ENCODE measurements at regions not wholly inside any gene's neighbourhood (a gene's known extent, or its start where the extent isn't known, plus 50 kb on each side); places are given as distances from the start of the nearest gene placed in this dataset.
"Not testable (repeated sequence)": the region's sequence is repeated elsewhere in the genome, so short reads cannot be mapped to it uniquely, and the experiment has no call there.

- Histone ChIP-seq H3K4me1 (no peaks in the 10 kb centered on the region), H3K4me3 (no peak overlapping the region), H3K27me3 (no peaks in the 10 kb centered on the region), H3K9me3 (no peaks in the 10 kb centered on the region), H3K27ac (no peak overlapping the region), H3K36me3 (no peaks in the 10 kb centered on the region)
- no peak for TF ChIP-seq CTCF (IDR thresholded peaks at IDR 0.05)
- no peak for DNase-seq (ENCODE audit: low spot score)
These were observed 880.5 kb upstream of the GOT2 start for GRCh38 chr16:59614466-59615240.

GRCh38 chr16:59612910-59613620 lies 878.9 kb upstream of the GOT2 start:
- not testable (repeated sequence) for H3K27me3 ChIP-seq; H3K36me3 ChIP-seq; H3K9me3 ChIP-seq; H3K4me3 ChIP-seq; DNase-seq (ENCODE audit: low spot score); H3K4me1 ChIP-seq; H3K27ac ChIP-seq

- no peaks in the 10 kb centered on the region for H3K4me1 ChIP-seq
- no peak overlapping the region for H3K27ac ChIP-seq
- H3K27me3 ChIP-seq, result no peaks in the 10 kb centered on the region
- no peak overlapping the region for H3K4me3 ChIP-seq
- TF ChIP-seq CTCF (IDR thresholded peaks at IDR 0.05), result no peak
- DNase-seq (ENCODE audit: low spot score), result no peak
- no peaks in the 10 kb centered on the region for H3K9me3 ChIP-seq
- H3K36me3 ChIP-seq, result no peaks in the 10 kb centered on the region
These were observed 878.0 kb upstream of the GOT2 start for GRCh38 chr16:59612094-59612493.

- Histone ChIP-seq H3K36me3 (no peaks in the 10 kb centered on the region), H3K9me3 (no peaks in the 10 kb centered on the region), H3K27ac (no peak overlapping the region), H3K4me3 (no peak overlapping the region), H3K27me3 (no peaks in the 10 kb centered on the region), H3K4me1 (no peaks in the 10 kb centered on the region)
- no peak for DNase-seq (ENCODE audit: low spot score)
- no peak for TF ChIP-seq CTCF (IDR thresholded peaks at IDR 0.05)
These were observed 877.4 kb upstream of the GOT2 start for GRCh38 chr16:59611556-59611955.

- no peak overlapping the region for H3K27ac ChIP-seq
- H3K9me3 ChIP-seq, result no peaks in the 10 kb centered on the region
- no peaks in the 10 kb centered on the region for H3K27me3 ChIP-seq
- no peak for DNase-seq (ENCODE audit: low spot score)
- no peaks in the 10 kb centered on the region for H3K36me3 ChIP-seq
- H3K4me3 ChIP-seq, result no peak overlapping the region
- TF ChIP-seq CTCF (IDR thresholded peaks at IDR 0.05), result no peak
- H3K4me1 ChIP-seq, result no peaks in the 10 kb centered on the region
These were observed 871.6 kb upstream of the GOT2 start for GRCh38 chr16:59605706-59606105.

- H3K4me3 ChIP-seq, result no peak overlapping the region
These were observed 870.2 kb upstream of the GOT2 start for GRCh38 chr16:59604354-59604753.

More at GRCh38 chr16:59604354-59604753, 870.2 kb upstream of the GOT2 start:
- Histone ChIP-seq H3K9me3 (no peaks in the 10 kb centered on the region), H3K27me3 (no peaks in the 10 kb centered on the region), H3K27ac (no peak overlapping the region), H3K4me1 (no peaks in the 10 kb centered on the region), H3K36me3 (no peaks in the 10 kb centered on the region)
- no peak for DNase-seq (ENCODE audit: low spot score)
- TF ChIP-seq CTCF (IDR thresholded peaks at IDR 0.05), result no peak
